LNCAP (cell line): ENCODE measurements at regions not wholly inside any gene's neighbourhood (a gene's known extent, or its start where the extent isn't known, plus 50 kb on each side); places are given as distances from the start of the nearest gene placed in this dataset.

Experiments
- TF ChIP-seq, protein P1 (sequence below): fragments of 450-650 bp; IDR thresholded peaks from 2 replicates; pipeline ENCODE4 v1.5.1; 2017; ENCODE audit warnings: mild to moderate bottlenecking

DNA sequence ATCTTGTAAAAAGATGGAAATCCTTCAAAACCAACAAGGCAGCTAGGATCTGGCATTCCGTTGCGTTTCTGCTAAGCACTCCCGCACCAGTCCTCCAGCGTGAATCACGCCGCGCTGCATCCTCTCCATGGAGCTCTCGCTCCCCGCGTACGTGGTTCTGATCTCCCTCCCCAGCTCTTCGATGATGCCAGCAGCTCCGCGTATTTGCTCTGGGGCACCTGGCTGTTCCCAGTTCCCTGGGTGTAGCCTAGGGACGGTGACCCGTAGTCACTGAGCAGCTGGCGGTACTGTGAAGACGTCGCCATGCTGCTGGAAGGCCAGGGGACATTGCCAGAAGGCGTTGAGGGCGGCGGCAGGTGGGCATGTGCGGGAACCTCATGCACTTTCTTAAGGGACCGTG is 407.5 kb downstream of the RNF144A start:
- TF ChIP-seq, protein P1, sequence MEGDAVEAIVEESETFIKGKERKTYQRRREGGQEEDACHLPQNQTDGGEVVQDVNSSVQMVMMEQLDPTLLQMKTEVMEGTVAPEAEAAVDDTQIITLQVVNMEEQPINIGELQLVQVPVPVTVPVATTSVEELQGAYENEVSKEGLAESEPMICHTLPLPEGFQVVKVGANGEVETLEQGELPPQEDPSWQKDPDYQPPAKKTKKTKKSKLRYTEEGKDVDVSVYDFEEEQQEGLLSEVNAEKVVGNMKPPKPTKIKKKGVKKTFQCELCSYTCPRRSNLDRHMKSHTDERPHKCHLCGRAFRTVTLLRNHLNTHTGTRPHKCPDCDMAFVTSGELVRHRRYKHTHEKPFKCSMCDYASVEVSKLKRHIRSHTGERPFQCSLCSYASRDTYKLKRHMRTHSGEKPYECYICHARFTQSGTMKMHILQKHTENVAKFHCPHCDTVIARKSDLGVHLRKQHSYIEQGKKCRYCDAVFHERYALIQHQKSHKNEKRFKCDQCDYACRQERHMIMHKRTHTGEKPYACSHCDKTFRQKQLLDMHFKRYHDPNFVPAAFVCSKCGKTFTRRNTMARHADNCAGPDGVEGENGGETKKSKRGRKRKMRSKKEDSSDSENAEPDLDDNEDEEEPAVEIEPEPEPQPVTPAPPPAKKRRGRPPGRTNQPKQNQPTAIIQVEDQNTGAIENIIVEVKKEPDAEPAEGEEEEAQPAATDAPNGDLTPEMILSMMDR = no peak

DNA sequence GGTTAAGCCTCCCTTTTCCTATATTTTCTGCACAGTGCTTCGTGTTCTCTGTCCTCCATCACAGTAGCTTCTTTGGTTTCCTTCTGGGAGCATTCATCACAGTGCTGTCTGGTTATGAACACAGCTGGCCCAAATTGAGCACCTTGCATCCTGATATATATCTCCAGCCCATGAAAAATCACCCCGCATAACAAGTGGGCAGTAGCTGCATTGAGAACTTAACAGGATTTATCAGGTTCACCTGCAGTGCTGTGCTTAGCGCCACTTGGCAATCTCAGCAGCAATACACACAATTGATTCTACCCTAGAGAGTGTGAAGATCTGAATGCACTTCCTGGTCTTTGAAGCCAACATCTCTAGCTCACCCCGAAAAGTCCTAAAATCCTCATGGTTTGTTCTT is 408.0 kb downstream of the RNF144A start:
- TF ChIP-seq, protein P1 = no peak

DNA sequence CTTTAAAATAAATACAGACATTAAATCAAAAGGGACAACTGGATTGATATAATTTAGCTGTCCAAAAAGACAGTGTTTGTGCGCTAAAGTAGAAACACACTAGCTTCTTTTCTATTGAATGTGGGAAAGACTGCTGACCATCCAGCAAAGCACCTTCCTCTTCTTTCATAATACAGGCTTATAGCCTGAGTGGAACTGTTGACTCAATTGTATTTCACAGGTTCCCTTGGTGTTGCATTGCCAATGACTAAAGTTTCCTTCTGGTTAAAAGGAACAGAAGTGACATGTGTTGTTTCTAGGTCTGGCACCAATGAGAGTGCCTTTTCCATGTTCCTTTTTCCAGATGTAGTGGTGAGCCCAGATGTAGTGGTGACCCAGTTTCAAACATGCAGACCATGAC is 412.3 kb downstream of the RNF144A start:
- TF ChIP-seq, protein P1 = no peak

DNA sequence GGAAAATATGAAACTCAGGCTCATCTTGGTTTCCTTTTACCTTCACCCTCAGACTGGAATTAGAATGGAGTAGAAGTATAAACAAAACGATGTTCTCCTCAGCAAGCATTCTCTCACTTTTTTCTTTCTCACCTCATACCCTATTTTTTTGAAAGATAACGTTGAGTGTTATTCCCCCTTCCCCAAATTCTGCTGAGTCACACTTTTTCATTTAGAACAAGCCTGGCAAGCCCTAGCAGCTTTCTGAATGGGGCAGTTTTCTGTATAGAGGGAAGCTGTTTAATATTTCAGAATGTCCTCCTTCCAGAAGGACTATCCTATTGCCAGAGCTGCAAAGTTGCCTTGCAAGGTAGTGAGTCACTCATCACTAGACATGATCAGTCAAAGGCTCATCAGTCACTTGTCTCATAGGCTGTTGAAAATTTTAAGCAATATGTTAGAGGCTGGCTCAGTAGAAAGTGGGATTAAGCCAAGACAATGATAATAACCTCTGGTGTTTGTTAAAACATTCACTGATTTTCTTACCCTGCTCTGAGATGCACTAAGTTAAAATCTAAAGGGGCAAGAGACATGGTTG is 416.1 kb downstream of the RNF144A start:
- TF ChIP-seq, protein P1 = no peak

DNA sequence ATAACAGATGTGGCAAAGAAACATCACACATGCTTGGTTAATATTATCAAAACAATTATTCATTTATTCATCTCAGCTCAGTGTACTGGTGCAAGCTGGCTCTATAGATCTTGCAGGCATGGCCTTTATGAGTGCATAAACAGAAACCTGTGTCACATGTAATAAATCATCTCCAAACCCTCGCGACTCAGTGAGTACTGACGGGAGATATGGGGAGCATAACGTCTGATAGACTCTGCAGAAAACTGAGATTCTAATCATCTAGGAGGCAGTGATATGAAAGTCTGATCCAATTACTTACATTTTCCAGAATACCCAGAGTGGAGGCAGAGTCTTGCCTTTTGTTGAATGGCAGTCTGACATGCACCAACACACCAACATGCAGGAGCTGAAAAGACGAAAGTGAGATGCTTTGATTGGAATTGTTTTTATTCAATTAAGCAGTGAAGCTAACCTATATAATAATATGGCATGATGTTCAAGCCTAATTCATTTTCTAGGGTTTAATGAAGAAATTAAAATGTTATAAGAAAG is 416.8 kb downstream of the RNF144A start:
- TF ChIP-seq, protein P1 = no peak

- TF ChIP-seq, protein P1 = no peak
These were observed 421.7 kb downstream of the RNF144A start for GRCh38 chr2:7338961-7339360.

- TF ChIP-seq, protein P1 = no peak
These were observed 429.1 kb downstream of the RNF144A start for GRCh38 chr2:7346336-7346735.

- TF ChIP-seq, protein P1 = no peak
These were observed 431.5 kb downstream of the RNF144A start for GRCh38 chr2:7348761-7349160.
